Upper lobe of left lung (tissue), 4 donors: ENCODE measurements at regions not wholly inside any gene's neighbourhood (a gene's known extent, or its start where the extent isn't known, plus 50 kb on each side); places are given as distances from the start of the nearest gene placed in this dataset.

ENCODE experiments used
- POLR2A ChIP-seq, 4 donors: fragments of 450-650 bp; IDR thresholded peaks; one replicate each; pipeline ENCODE4 v1.5.1; 2016 to 2017; ENCODE audit warnings: antibody characterized with exemption in 4 of 4, mild to moderate bottlenecking in 2 of 4
- TF ChIP-seq, protein P1 (sequence below), 6 experiments: fragments of 450-650 bp in 4 of 6; fragments of 200-600 bp in 2 of 6; sonication (generic) in 2 of 6; IDR thresholded peaks; one replicate each; pipeline ENCODE4 v1.5.1; 2016 to 2019; ENCODE audit warnings: antibody characterized with exemption in 6 of 6

DNA sequence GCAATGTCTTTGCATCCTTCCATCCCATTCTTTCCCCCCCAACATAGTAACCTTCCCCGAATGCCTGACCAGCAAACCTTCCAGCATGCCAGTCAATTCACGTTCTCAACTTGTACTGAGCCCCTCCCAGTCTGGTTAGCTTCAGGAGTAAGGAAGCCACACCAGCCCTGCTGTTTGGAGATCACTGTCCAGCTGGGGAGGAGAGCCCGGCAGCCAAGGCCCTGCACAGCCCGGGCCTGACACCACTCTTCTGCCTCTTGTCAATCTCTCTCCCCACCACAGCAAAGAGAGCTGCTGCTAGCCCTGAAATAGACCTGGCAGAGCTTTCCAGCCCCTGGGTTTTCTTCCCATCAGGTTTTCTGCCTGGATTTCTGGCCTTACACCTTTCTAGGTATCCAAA, 185.8 kb upstream of the ID2 start:
- TF ChIP-seq, protein P1, sequence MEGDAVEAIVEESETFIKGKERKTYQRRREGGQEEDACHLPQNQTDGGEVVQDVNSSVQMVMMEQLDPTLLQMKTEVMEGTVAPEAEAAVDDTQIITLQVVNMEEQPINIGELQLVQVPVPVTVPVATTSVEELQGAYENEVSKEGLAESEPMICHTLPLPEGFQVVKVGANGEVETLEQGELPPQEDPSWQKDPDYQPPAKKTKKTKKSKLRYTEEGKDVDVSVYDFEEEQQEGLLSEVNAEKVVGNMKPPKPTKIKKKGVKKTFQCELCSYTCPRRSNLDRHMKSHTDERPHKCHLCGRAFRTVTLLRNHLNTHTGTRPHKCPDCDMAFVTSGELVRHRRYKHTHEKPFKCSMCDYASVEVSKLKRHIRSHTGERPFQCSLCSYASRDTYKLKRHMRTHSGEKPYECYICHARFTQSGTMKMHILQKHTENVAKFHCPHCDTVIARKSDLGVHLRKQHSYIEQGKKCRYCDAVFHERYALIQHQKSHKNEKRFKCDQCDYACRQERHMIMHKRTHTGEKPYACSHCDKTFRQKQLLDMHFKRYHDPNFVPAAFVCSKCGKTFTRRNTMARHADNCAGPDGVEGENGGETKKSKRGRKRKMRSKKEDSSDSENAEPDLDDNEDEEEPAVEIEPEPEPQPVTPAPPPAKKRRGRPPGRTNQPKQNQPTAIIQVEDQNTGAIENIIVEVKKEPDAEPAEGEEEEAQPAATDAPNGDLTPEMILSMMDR (IDR thresholded peaks at IDR 0.05) = no peak
- TF ChIP-seq POLR2A (IDR thresholded peaks at IDR 0.05) = no peak
